NCI-H1417 treated with DMSO at 0.1 percent for 48 hours (cell line): ENCODE measurements at regions not wholly inside any gene's neighbourhood (a gene's known extent, or its start where the extent isn't known, plus 50 kb on each side); places are given as distances from the start of the nearest gene placed in this dataset.

Source experiments
- DNase-seq: peaks from one replicate; lab custom pipeline; 2025; lab: John Stamatoyannopoulos, UW

GRCh38 chr18:44590956-44591670 lies 89.6 kb upstream of the SETBP1 start:
- no peak for DNase-seq

GRCh38 chr18:44592639-44593038 lies 88.0 kb upstream of the SETBP1 start:
- DNase-seq, result no peak

GRCh38 chr18:44594799-44595467 lies 85.8 kb upstream of the SETBP1 start:
- DNase-seq, result no peak

- no peak for DNase-seq
Measured at GRCh38 chr18:44597797-44598196, 82.9 kb upstream of the SETBP1 start.

GRCh38 chr18:44598514-44598913 lies 82.2 kb upstream of the SETBP1 start:
- no peak for DNase-seq

GRCh38 chr18:44599412-44599811 lies 81.3 kb upstream of the SETBP1 start:
- DNase-seq, result no peak

- DNase-seq, result no peak
Measured at GRCh38 chr18:44601447-44601846, 79.2 kb upstream of the SETBP1 start.

- no peak for DNase-seq
Measured at GRCh38 chr18:44602380-44602779, 78.3 kb upstream of the SETBP1 start.

GRCh38 chr18:44602845-44603244 lies 77.8 kb upstream of the SETBP1 start:
- no peak for DNase-seq

GRCh38 chr18:44609181-44609941 lies 71.3 kb upstream of the SETBP1 start:
- no peak for DNase-seq

GRCh38 chr18:44620812-44621211 lies 59.9 kb upstream of the SETBP1 start:
- no peak for DNase-seq

GRCh38 chr18:44624052-44624451 lies 56.6 kb upstream of the SETBP1 start:
- no peak for DNase-seq

- DNase-seq, result no peak
Measured at GRCh38 chr18:44625386-44625785, 55.3 kb upstream of the SETBP1 start.

- no peak for DNase-seq
Measured at GRCh38 chr18:44626236-44626635, 54.5 kb upstream of the SETBP1 start.

GRCh38 chr18:44626807-44627206 lies 53.9 kb upstream of the SETBP1 start:
- no peak for DNase-seq

GRCh38 chr18:44627280-44627679 lies 53.4 kb upstream of the SETBP1 start:
- no peak for DNase-seq

GRCh38 chr18:44629406-44629805 lies 51.3 kb upstream of the SETBP1 start:
- DNase-seq, result no peak

GRCh38 chr18:44630118-44630517 lies 50.6 kb upstream of the SETBP1 start:
- DNase-seq, result no peak
